ENCODE measurements at regions not wholly inside any gene's neighbourhood (a gene's known extent, or its start where the extent isn't known, plus 50 kb on each side); places are given as distances from the start of the nearest gene placed in this dataset.

- no peak overlapping the region for H3K4me3 ChIP-seq (ENCODE audit: low read length)
- no peaks in the 10 kb centered on the region for H4K20me1 ChIP-seq (ENCODE audit: insufficient read depth)
- no peak overlapping the region for H3K9ac ChIP-seq (ENCODE audit: low read length)
- no peaks in the 10 kb centered on the region for H3K27me3 ChIP-seq (ENCODE audit: insufficient read depth, low read depth, low read length)
- H2AFZ ChIP-seq (ENCODE audit: low read depth, low read length): no peak overlapping the region
- no peak overlapping the region for H3K4me2 ChIP-seq (ENCODE audit: low read length)
- TF ChIP-seq RAD21 (conservative IDR thresholded peaks at IDR 0.05): no peak
- no peak for TF ChIP-seq TAF1 (IDR thresholded peaks at IDR 0.05; ENCODE audit: low read depth)
- TF ChIP-seq MXI1 (conservative IDR thresholded peaks at IDR 0.05; ENCODE audit: poor library complexity, severe bottlenecking): no peak
- no peak for TF ChIP-seq EZH2 (IDR thresholded peaks at IDR 0.05; ENCODE audit: borderline replicate concordance, insufficient read depth, low read length, poor library complexity, severe bottlenecking)
- TF ChIP-seq, protein P1, sequence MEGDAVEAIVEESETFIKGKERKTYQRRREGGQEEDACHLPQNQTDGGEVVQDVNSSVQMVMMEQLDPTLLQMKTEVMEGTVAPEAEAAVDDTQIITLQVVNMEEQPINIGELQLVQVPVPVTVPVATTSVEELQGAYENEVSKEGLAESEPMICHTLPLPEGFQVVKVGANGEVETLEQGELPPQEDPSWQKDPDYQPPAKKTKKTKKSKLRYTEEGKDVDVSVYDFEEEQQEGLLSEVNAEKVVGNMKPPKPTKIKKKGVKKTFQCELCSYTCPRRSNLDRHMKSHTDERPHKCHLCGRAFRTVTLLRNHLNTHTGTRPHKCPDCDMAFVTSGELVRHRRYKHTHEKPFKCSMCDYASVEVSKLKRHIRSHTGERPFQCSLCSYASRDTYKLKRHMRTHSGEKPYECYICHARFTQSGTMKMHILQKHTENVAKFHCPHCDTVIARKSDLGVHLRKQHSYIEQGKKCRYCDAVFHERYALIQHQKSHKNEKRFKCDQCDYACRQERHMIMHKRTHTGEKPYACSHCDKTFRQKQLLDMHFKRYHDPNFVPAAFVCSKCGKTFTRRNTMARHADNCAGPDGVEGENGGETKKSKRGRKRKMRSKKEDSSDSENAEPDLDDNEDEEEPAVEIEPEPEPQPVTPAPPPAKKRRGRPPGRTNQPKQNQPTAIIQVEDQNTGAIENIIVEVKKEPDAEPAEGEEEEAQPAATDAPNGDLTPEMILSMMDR (IDR thresholded peaks at IDR 0.05; ENCODE audit: poor library complexity, severe bottlenecking): no peak
- TF ChIP-seq REST (IDR thresholded peaks at IDR 0.05; ENCODE audit: borderline replicate concordance): no peak
- no peak for TF ChIP-seq SMC3 (conservative IDR thresholded peaks at IDR 0.05; ENCODE audit: poor library complexity)
- no peak for TF ChIP-seq EP300 (conservative IDR thresholded peaks at IDR 0.05; ENCODE audit: poor library complexity, severe bottlenecking)
- no peak for TF ChIP-seq POLR2AphosphoS5 (IDR thresholded peaks at IDR 0.05)
- H3F3A ChIP-seq (ENCODE audit: insufficient read depth, low read length, poor library complexity, severe bottlenecking): no peaks in the 10 kb centered on the region
- no peaks in the 10 kb centered on the region for H3K9me3 ChIP-seq (ENCODE audit: low read length)
- H3K79me2 ChIP-seq (replicated peaks; ENCODE audit: insufficient read depth, low read length): no peaks in the 10 kb centered on the region
- H3K27ac ChIP-seq (ENCODE audit: low read length): no peak overlapping the region
- no peaks in the 10 kb centered on the region for H3K36me3 ChIP-seq (ENCODE audit: insufficient read depth, low read length)
- H3K9me2 ChIP-seq (ENCODE audit: insufficient read depth, low read length): no peaks in the 10 kb centered on the region
Observed at GRCh38 chr1:199404976-199405375, 622.5 kb upstream of the NR5A2 start.

DNA sequence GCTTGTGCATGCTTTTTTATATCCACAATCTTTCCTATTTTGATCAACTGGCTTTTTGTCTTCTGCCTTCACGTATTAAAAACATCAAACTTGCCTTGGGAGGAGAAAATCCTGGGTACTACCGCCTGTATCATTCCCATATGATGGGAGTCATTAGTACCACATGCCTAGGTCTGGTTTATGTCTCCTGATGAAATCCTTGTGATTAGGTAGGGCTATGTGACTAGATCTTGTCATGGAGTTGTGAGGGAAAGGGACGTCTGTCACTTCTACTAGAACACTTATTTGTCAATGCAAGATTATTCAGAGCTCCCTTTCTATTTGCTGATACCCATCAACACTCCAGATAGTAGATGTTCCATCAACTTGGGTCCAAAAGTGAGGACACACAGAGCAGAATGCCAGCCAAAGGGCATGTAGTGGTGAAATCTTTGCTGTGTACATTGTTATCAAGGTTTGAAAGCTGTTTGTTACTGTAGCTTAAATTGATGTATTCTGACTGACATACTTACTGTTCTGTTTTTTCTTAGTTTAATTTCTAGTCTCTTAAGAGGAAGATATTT, 621.8 kb upstream of the NR5A2 start:
- no peaks in the 10 kb centered on the region for H3K79me2 ChIP-seq (replicated peaks; ENCODE audit: insufficient read depth, low read length)
- no peak for TF ChIP-seq REST (IDR thresholded peaks at IDR 0.05; ENCODE audit: borderline replicate concordance)
- TF ChIP-seq TAF1 (IDR thresholded peaks at IDR 0.05; ENCODE audit: low read depth): no peak
- no peak for TF ChIP-seq POLR2AphosphoS5 (IDR thresholded peaks at IDR 0.05)
- TF ChIP-seq EZH2 (IDR thresholded peaks at IDR 0.05; ENCODE audit: borderline replicate concordance, insufficient read depth, low read length, poor library complexity, severe bottlenecking): no peak
- TF ChIP-seq MXI1 (conservative IDR thresholded peaks at IDR 0.05; ENCODE audit: poor library complexity, severe bottlenecking): no peak
- no peak for TF ChIP-seq EP300 (conservative IDR thresholded peaks at IDR 0.05; ENCODE audit: poor library complexity, severe bottlenecking)
- TF ChIP-seq SMC3 (conservative IDR thresholded peaks at IDR 0.05; ENCODE audit: poor library complexity): no peak
- H2AFZ ChIP-seq (ENCODE audit: low read depth, low read length): no peak overlapping the region
- H3K36me3 ChIP-seq (ENCODE audit: insufficient read depth, low read length): no peaks in the 10 kb centered on the region
- no peak overlapping the region for H3K9ac ChIP-seq (ENCODE audit: low read length)
- H3F3A ChIP-seq (ENCODE audit: insufficient read depth, low read length, poor library complexity, severe bottlenecking): no peaks in the 10 kb centered on the region
- no peaks in the 10 kb centered on the region for H3K9me2 ChIP-seq (ENCODE audit: insufficient read depth, low read length)
- H3K4me2 ChIP-seq (ENCODE audit: low read length): no peak overlapping the region
- no peaks in the 10 kb centered on the region for H3K27me3 ChIP-seq (ENCODE audit: insufficient read depth, low read depth, low read length)
- no peak overlapping the region for H3K4me3 ChIP-seq (ENCODE audit: low read length)
- no peaks in the 10 kb centered on the region for H3K9me3 ChIP-seq (ENCODE audit: low read length)
- H3K27ac ChIP-seq (ENCODE audit: low read length): no peak overlapping the region
- no peaks in the 10 kb centered on the region for H4K20me1 ChIP-seq (ENCODE audit: insufficient read depth)

Data from neural cell (in vitro differentiated cells).